ENCODE measurements at regions not wholly inside any gene's neighbourhood (a gene's known extent, or its start where the extent isn't known, plus 50 kb on each side); places are given as distances from the start of the nearest gene placed in this dataset.

DNA sequence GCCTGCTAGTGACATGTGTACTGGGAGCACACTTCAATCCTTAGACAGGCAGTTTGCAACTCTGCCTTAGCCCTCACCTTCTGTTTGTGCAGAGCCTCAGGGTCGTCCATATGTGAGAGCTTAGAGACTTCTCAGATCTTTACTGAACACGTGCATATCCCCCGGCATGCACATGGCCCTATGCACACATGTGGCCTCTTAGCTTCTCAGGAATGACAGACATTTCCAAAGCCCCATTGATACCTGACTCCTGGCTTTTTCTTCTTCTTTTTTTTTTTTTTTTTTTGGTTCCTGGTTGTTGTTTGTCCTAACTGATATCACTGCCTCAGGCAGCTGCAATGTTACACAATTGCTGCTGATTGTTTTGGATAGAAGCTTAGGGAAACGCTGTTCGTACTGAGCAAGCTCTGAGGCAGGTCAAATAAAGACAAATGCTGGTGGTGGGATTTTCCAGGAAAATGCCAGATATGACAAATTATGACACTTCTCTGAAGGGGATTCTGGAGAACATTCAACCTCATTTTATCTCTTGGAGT lies 107.2 kb upstream of the RGMA start:
- TF ChIP-seq POLR2AphosphoS5 (IDR thresholded peaks at IDR 0.05; ENCODE audit: low read depth, low read length) (no peak), SIN3A (IDR thresholded peaks at IDR 0.05; ENCODE audit: borderline replicate concordance, insufficient read depth, low read length) (no peak), TAF1 (IDR thresholded peaks at IDR 0.05; ENCODE audit: borderline replicate concordance, insufficient read depth, low read length) (no peak), FOXP2 (optimal IDR thresholded peaks at IDR 0.05; ENCODE audit: borderline replicate concordance, extremely low read depth, extremely low read length, insufficient read depth) (no peak)
- TF ChIP-seq, protein P1, sequence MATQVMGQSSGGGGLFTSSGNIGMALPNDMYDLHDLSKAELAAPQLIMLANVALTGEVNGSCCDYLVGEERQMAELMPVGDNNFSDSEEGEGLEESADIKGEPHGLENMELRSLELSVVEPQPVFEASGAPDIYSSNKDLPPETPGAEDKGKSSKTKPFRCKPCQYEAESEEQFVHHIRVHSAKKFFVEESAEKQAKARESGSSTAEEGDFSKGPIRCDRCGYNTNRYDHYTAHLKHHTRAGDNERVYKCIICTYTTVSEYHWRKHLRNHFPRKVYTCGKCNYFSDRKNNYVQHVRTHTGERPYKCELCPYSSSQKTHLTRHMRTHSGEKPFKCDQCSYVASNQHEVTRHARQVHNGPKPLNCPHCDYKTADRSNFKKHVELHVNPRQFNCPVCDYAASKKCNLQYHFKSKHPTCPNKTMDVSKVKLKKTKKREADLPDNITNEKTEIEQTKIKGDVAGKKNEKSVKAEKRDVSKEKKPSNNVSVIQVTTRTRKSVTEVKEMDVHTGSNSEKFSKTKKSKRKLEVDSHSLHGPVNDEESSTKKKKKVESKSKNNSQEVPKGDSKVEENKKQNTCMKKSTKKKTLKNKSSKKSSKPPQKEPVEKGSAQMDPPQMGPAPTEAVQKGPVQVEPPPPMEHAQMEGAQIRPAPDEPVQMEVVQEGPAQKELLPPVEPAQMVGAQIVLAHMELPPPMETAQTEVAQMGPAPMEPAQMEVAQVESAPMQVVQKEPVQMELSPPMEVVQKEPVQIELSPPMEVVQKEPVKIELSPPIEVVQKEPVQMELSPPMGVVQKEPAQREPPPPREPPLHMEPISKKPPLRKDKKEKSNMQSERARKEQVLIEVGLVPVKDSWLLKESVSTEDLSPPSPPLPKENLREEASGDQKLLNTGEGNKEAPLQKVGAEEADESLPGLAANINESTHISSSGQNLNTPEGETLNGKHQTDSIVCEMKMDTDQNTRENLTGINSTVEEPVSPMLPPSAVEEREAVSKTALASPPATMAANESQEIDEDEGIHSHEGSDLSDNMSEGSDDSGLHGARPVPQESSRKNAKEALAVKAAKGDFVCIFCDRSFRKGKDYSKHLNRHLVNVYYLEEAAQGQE (IDR thresholded peaks at IDR 0.05; ENCODE audit: insufficient read depth in 1 of 2, low read depth in 2 of 2, low read length in 2 of 2) = no peak

DNA sequence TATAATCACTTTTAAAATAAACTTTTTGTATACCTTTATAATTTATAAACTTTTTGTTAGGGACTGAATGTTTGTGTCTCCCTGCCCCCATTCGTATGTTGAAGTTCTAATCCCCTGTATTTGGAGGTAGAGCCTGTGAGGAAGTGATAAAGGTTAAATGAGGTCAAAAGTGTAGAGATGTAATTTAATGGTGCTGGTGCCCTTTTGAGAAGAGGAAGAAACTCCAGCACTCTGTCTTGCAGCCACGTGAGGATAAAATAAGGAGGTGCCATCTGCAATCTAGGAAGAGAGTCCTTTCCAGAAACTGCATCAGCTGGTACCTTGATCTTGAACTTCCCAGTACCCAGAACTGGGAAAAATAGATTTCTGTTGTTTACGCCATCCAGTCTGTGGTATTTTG lies 106.1 kb upstream of the RGMA start:
- no peak for TF ChIP-seq SIN3A (IDR thresholded peaks at IDR 0.05; ENCODE audit: borderline replicate concordance, insufficient read depth, low read length)
- no peak for TF ChIP-seq FOXP2 (optimal IDR thresholded peaks at IDR 0.05; ENCODE audit: borderline replicate concordance, extremely low read depth, extremely low read length, insufficient read depth)
- no peak for TF ChIP-seq POLR2AphosphoS5 (IDR thresholded peaks at IDR 0.05; ENCODE audit: low read depth, low read length)
- no peak for TF ChIP-seq TAF1 (IDR thresholded peaks at IDR 0.05; ENCODE audit: borderline replicate concordance, insufficient read depth, low read length)
- TF ChIP-seq, protein P1 (IDR thresholded peaks at IDR 0.05; ENCODE audit: insufficient read depth in 1 of 2, low read depth in 2 of 2, low read length in 2 of 2) = no peak

DNA sequence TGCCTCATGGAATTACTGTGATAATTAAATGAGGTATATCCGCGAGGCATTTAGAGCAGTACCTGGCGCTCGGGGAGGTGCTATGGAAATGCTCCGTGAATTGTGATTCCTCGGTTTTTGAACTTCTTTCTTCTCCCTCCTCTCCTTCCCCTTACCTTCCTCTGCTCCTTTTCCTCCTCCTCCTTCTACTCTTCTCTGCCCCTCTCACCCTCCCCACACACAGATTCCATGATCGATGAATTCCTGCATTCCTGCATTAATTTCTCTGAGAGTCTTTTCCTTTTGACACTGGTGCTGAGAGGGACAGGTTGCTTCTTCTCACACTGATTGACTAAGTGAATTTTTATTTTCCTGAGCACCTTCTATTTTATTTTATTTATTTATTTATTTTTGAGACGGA lies 101.2 kb upstream of the RGMA start:
- TF ChIP-seq SIN3A (IDR thresholded peaks at IDR 0.05; ENCODE audit: borderline replicate concordance, insufficient read depth, low read length) = no peak

DNA sequence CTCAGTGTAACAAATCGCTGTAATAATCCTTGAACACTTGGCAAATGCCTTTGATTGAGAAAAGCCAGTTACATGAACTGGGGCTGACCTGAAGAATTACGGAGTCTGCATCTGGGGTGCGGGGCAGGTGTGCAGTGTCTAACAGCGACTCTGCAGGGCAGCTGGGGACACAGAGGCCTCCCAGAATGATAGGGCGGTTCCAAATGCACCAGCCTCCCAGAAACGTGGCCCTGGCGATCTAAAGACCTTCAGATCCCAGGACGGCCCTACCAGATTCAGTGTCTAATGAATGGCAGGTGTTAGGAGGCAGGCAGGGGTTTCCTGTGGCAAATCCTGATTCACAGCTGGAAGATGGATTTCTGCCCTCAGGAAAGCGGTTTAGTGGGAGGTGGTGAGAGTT lies 100.5 kb upstream of the RGMA start:
- no peak for TF ChIP-seq POLR2AphosphoS5 (IDR thresholded peaks at IDR 0.05; ENCODE audit: low read depth, low read length)
- TF ChIP-seq, protein P1 (IDR thresholded peaks at IDR 0.05; ENCODE audit: insufficient read depth in 1 of 2, low read depth in 2 of 2, low read length in 2 of 2) = no peak
- TF ChIP-seq TAF1 (IDR thresholded peaks at IDR 0.05; ENCODE audit: borderline replicate concordance, insufficient read depth, low read length) = no peak
- TF ChIP-seq FOXP2 (optimal IDR thresholded peaks at IDR 0.05; ENCODE audit: borderline replicate concordance, extremely low read depth, extremely low read length, insufficient read depth) = no peak
- TF ChIP-seq SIN3A (IDR thresholded peaks at IDR 0.05; ENCODE audit: borderline replicate concordance, insufficient read depth, low read length) = no peak

DNA sequence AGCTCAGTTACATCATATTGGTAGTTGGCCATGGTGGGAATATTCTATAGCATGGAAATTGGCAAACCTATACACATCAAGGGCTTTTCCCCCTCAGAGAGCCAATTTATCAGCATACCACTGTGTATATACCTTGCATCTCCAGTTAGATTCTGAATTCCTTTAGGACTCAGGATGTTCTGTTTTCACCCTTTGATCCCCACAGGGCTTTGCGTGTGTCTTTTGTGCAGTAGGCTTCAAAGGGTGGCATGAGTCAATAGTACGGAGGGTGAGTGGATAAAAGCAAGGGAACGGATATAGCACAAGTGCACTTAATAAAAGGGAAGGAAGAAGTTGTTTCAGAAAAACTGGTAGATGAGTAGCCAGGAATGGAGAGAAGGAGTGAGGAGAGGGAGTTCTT lies 99.2 kb upstream of the RGMA start:
- TF ChIP-seq FOXP2 (optimal IDR thresholded peaks at IDR 0.05; ENCODE audit: borderline replicate concordance, extremely low read depth, extremely low read length, insufficient read depth) (no peak), POLR2AphosphoS5 (IDR thresholded peaks at IDR 0.05; ENCODE audit: low read depth, low read length) (no peak), SIN3A (IDR thresholded peaks at IDR 0.05; ENCODE audit: borderline replicate concordance, insufficient read depth, low read length) (no peak), TAF1 (IDR thresholded peaks at IDR 0.05; ENCODE audit: borderline replicate concordance, insufficient read depth, low read length) (no peak)
- TF ChIP-seq, protein P1 (IDR thresholded peaks at IDR 0.05; ENCODE audit: insufficient read depth in 1 of 2, low read depth in 2 of 2, low read length in 2 of 2) = no peak

Data from PFSK-1 (cell line).